Stomach (tissue), 8 donors: ENCODE measurements at regions not wholly inside any gene's neighbourhood (a gene's known extent, or its start where the extent isn't known, plus 50 kb on each side); places are given as distances from the start of the nearest gene placed in this dataset.

ENCODE experiments used
- DNase-seq, 2 donors: peaks; one replicate each; pipeline versions ENCODE4 v3.0.0 to v3.0.0-alpha.2; 2013 to 2019
- H3K27ac ChIP-seq, 5 donors: fragments of 200-600 bp in 4 of 5; sonication (generic) in 4 of 5; one replicate each; pipeline ENCODE4 v1.5.1; 2013 to 2019; ENCODE audit warnings: mild to moderate bottlenecking in 1 of 5, moderate library complexity in 1 of 5
- H3K27me3 ChIP-seq, 3 donors: fragments of 200-600 bp; sonication (generic); one replicate each; pipeline ENCODE4 v1.5.1; 2017 to 2019; ENCODE audit warnings: mixed run types in 1 of 3
- H3K36me3 ChIP-seq, 4 donors: fragments of 200-600 bp; sonication (generic); 1 replicate in 3 of 4; 2 replicates in 1 of 4; pipeline ENCODE4 v1.5.1; 2016 to 2019
- H3K4me1 ChIP-seq, 4 donors: fragments of 200-600 bp; sonication (generic); one replicate each; pipeline ENCODE4 v1.5.1; 2016 to 2019
- H3K4me3 ChIP-seq, 4 donors: fragments of 200-600 bp; sonication (generic) in 3 of 4; one replicate each; pipeline ENCODE4 v1.5.1; 2016 to 2019; ENCODE audit warnings: mild to moderate bottlenecking in 1 of 4
- H3K9me3 ChIP-seq, 4 donors: fragments of 200-600 bp; sonication (generic); one replicate each; pipeline ENCODE4 v1.5.1; 2016 to 2019
- CTCF ChIP-seq, 7 experiments: fragments of 450-650 bp in 4 of 7; fragments of 200-600 bp in 3 of 7; sonication (generic) in 3 of 7; IDR thresholded peaks; one replicate each; pipeline ENCODE4 v1.5.1; 2016 to 2019; ENCODE audit warnings: antibody characterized with exemption in 7 of 7, control low read depth in 2 of 7, mild to moderate bottlenecking in 1 of 7
- EP300 ChIP-seq: sonication (generic); formaldehyde crosslinking; IDR thresholded peaks from one replicate; pipeline ENCODE4 v1.6.1; 2017; ENCODE audit warnings: antibody characterized with exemption
- POLR2A ChIP-seq, 4 donors: fragments of 450-650 bp; IDR thresholded peaks; one replicate each; pipeline ENCODE4 v1.6.1; 2016; ENCODE audit warnings: antibody characterized with exemption in 4 of 4, control low read depth in 2 of 4, mild to moderate bottlenecking in 1 of 4, moderate library complexity in 1 of 4
- POLR2AphosphoS5 ChIP-seq, 3 donors: sonication (generic); formaldehyde crosslinking; IDR thresholded peaks; one replicate each; pipeline ENCODE4 v1.6.1; 2016; ENCODE audit warnings: antibody characterized with exemption in 3 of 3
- WGBS, 5 donors: extraction: QIAGEN DNeasy Blood & Tissue Kit in 3 of 5; methylation state at CpG; one replicate each; pipeline versions ENCODE4 v1.1.5 to v1.1.7; 2013 to 2018; 5-methylcytosine and 5-hydroxymethylcytosine counted together
- intact Hi-C: fragments of 100-400 bp; cut with DNase I; formaldehyde crosslinking; loops from one replicate; pipeline ENCODE4 v1.15.1; 2023; ENCODE audit warnings: low total_unique reads
- donor health status: healthy with polysubstance abuse.
- donor health status: Bipolar disorder and iron deficiency.
- donor health status: healthy.

GRCh38 chr4:189414021-189414420 is 526.7 kb upstream of the FRG1 start:
- Histone ChIP-seq H3K27ac (no peak overlapping the region), H3K4me1 (no peaks in the 10 kb centered on the region), H3K4me3 (no peak overlapping the region), H3K27me3 (no peaks in the 10 kb centered on the region), H3K36me3 (no peaks in the 10 kb centered on the region), H3K9me3 (no peaks in the 10 kb centered on the region)
- no peak for DNase-seq
- WGBS, 5 donors: 62 to 69% (median 65%) methylated on average over 4 of the region's 4 CpGs
- intact Hi-C loops: no loop called here
- no peak for TF ChIP-seq EP300
- TF ChIP-seq POLR2AphosphoS5 (IDR thresholded peaks at IDR 0.05): no peak
- TF ChIP-seq POLR2A (IDR thresholded peaks at IDR 0.05): no peak
- TF ChIP-seq CTCF (IDR thresholded peaks at IDR 0.05): no peak

- no peak for TF ChIP-seq EP300
- TF ChIP-seq CTCF (IDR thresholded peaks at IDR 0.05): no peak
- TF ChIP-seq POLR2A (IDR thresholded peaks at IDR 0.05): no peak
- no peak for TF ChIP-seq POLR2AphosphoS5 (IDR thresholded peaks at IDR 0.05)
- H3K27ac ChIP-seq: no peak overlapping the region
- 65 to 80% (median 72%) methylated on average over 10 of the region's 10 CpGs for WGBS, 5 donors
These were observed 520.1 kb upstream of the FRG1 start for GRCh38 chr4:189420572-189420971.

GRCh38 chr4:189436207-189436606 is 504.5 kb upstream of the FRG1 start:
- Histone ChIP-seq H3K9me3 (peaks cover 0 to 7% (median 0%) of the 10 kb centered on the region in 4 donors), H3K36me3 (no peaks in the 10 kb centered on the region), H3K4me3 (no peak overlapping the region), H3K27ac (no peak overlapping the region), H3K4me1 (no peaks in the 10 kb centered on the region), H3K27me3 (no peaks in the 10 kb centered on the region)
- DNase-seq: no peak
- TF ChIP-seq POLR2AphosphoS5 (IDR thresholded peaks at IDR 0.05) (no peak), POLR2A (IDR thresholded peaks at IDR 0.05) (no peak), EP300 (no peak), CTCF (IDR thresholded peaks at IDR 0.05) (no peak)
- 53 to 69% (median 61%) methylated on average over 3 of the region's 3 CpGs for WGBS, 5 donors
- intact Hi-C loops: no loop called here

More at GRCh38 chr4:189420572-189420971, 520.1 kb upstream of the FRG1 start:
- H3K4me1 ChIP-seq: no peaks in the 10 kb centered on the region
- DNase-seq: no peak
- no peak overlapping the region for H3K4me3 ChIP-seq
- no peaks in the 10 kb centered on the region for H3K9me3 ChIP-seq
- intact Hi-C loops: no loop called here
- H3K36me3 ChIP-seq: no peaks in the 10 kb centered on the region
- H3K27me3 ChIP-seq: no peaks in the 10 kb centered on the region

- Histone ChIP-seq H3K4me1 (peaks cover 0 to 6% (median 0%) of the 10 kb centered on the region in 4 donors), H3K9me3 (peaks cover 0 to 7% (median 0%) of the 10 kb centered on the region in 4 donors), H3K4me3 (no peak overlapping the region), H3K36me3 (no peaks in the 10 kb centered on the region), H3K27me3 (no peaks in the 10 kb centered on the region), H3K27ac (no peak overlapping the region)
- intact Hi-C loops: no loop called here
- WGBS, 5 donors: 76 to 82% (median 79%) methylated on average over 4 of the region's 4 CpGs
- DNase-seq: no peak
- no peak for TF ChIP-seq CTCF (IDR thresholded peaks at IDR 0.05)
- no peak for TF ChIP-seq EP300
These were observed 500.0 kb upstream of the FRG1 start for GRCh38 chr4:189440716-189441115.
